ENCODE measurements at regions not wholly inside any gene's neighbourhood (a gene's known extent, or its start where the extent isn't known, plus 50 kb on each side); places are given as distances from the start of the nearest gene placed in this dataset.
"Not testable (repeated sequence)": the region's sequence is repeated elsewhere in the genome, so short reads cannot be mapped to it uniquely, and the experiment has no call there.

DNA sequence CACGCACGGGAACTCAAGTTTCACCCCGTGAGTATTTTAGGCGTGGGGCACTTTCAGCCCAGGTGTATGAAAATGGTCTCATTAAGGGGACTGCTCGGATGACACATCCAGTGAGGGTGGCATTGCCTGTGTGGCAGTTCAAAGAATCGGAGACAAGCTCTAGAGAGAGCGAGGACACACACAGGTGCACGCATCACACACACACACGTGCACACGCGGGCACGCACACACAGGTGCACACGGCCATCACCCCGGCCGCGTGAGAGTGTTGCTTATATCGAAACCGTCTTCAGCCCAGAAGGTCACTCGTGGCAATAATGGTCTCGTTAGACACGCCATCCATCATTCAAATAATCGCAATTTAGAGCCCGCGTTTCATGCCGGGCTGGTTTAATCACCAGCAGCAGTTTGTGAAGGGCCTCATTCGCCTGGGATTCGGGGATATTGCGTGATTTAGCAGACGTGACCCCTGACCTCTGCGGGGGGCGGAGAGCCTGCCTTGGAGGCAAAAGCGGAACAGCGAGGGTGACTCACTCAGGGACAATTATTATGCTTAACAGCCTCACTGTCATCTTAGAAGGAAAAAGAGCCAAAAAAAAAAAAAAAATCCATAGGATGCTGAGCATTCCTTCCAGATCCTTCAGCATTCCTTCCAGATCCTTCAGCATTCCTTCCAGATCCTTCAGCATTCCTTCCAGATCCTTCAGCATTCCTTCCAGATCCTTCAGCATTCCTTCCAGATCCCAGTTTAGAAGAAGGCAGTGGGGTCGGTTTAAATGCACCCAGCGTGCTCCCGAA lies 89.4 kb upstream of the PPP2R3B start:
- no peaks in the 10 kb centered on the region for H3K36me3 Mint-ChIP-seq

DNA sequence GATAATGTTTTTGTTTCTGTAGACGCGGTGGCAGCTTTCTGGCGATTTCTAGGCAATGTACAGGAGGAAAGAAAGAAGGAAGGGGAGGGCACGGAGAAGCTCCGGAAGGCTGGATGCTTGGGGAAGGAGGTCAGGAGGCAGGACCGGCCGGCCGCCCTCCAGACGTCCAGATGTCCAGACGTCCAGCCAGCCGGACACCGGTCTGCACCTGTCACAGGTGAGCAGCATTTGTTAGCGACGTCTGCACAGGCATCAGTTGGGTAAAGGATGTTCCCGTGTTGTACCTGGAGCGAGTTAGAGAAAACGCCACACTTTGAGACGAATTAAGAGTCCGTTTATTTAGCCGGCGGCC lies 90.0 kb upstream of the PPP2R3B start:
- no peak for DNase-seq
- Mint-ChIP-seq H3K27ac (no peak overlapping the region), H3K36me3 (no peaks in the 10 kb centered on the region), H3K9me3 (peaks cover 17% of the 10 kb centered on the region), H3K4me1 (no peaks in the 10 kb centered on the region), H3K27me3 (no peaks in the 10 kb centered on the region), H3K4me3 (no peak overlapping the region)
- CTCF ChIA-PET = no interaction called here

More for the DNA sequence above, 89.4 kb upstream of the PPP2R3B start:
- no peak overlapping the region for H3K27ac Mint-ChIP-seq
- DNase-seq = no peak
- H3K4me1 Mint-ChIP-seq = no peaks in the 10 kb centered on the region
- no peak overlapping the region for H3K4me3 Mint-ChIP-seq
- H3K27me3 Mint-ChIP-seq = no peaks in the 10 kb centered on the region
- H3K9me3 Mint-ChIP-seq = peaks cover 16% of the 10 kb centered on the region
- CTCF ChIA-PET = no interaction called here

DNA sequence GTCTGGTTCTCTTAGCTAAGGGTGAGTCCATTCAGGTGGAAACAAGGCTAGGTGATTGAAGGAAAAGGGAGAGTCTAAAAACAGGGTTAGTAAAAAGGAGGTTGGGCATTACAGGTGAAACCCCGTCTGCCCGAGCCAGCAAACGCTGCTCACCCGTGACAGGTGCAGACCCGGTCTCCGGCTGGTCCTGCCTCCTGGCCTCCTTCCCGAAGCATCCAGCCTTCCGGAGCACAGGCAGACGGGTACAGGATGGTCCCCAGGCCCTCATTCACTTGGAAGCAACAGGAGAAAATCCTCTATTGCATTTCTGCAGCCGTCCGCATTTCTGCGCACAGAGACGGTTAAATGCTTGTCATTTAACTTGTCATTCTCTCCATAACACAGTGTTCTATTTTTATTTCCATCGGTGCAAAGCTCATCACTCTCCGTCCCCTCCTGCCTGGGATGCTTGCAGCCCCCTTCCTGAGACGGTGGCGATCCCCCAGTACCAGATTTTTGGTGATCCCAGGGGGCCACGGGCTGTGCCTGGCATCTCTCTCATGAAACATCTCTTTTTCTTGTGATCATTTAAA lies 90.8 kb upstream of the PPP2R3B start:
- no peak overlapping the region for H3K27ac Mint-ChIP-seq
- CTCF ChIA-PET = no interaction called here
- H3K4me1 Mint-ChIP-seq = no peaks in the 10 kb centered on the region
- H3K36me3 Mint-ChIP-seq = no peaks in the 10 kb centered on the region
- H3K9me3 Mint-ChIP-seq = peaks cover 17% of the 10 kb centered on the region
- no peak overlapping the region for H3K4me3 Mint-ChIP-seq
- DNase-seq = no peak
- no peaks in the 10 kb centered on the region for H3K27me3 Mint-ChIP-seq

DNA sequence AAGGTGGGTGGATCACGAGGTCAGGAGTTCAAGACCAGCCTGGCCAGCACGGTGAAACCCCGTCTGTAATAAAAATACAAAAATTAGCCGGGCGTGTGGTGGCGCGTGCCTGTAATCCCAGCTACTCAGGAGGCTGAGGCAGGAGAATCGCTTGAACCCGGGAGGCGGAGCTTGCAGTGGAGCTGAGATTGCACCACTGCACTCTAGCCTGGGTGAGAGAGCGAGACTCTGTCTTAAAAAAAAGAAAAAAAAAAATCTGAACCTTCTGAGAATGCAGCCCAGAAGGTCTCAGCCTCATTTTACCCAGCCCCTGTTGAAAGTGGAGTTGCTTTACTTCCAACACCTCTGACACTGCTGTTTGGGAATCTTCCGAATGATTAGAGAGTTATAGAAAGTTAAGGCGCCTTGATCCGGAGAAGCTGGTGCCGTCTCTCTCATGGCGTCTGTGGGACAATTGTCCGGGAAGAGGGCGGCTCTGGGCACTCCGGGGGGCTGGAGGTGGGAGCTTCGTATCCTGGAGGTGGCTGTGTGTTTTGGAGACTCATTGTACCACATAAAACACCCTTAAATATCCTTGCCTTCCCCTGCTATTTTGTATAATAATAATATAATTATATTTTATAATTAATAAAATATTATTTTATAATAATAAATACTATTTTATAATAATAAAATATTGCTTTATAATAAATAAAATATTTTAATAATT lies 92.7 kb upstream of the PPP2R3B start:
- no peaks in the 10 kb centered on the region for H3K27me3 Mint-ChIP-seq
- H3K36me3 Mint-ChIP-seq = no peaks in the 10 kb centered on the region
- H3K4me3 Mint-ChIP-seq = no peak overlapping the region
- CTCF ChIA-PET = no interaction called here
- peak; percentile 35 for DNase-seq
- H3K4me1 Mint-ChIP-seq = no peaks in the 10 kb centered on the region
- H3K27ac Mint-ChIP-seq = no peak overlapping the region
- H3K9me3 Mint-ChIP-seq = peaks cover 27% of the 10 kb centered on the region

DNA sequence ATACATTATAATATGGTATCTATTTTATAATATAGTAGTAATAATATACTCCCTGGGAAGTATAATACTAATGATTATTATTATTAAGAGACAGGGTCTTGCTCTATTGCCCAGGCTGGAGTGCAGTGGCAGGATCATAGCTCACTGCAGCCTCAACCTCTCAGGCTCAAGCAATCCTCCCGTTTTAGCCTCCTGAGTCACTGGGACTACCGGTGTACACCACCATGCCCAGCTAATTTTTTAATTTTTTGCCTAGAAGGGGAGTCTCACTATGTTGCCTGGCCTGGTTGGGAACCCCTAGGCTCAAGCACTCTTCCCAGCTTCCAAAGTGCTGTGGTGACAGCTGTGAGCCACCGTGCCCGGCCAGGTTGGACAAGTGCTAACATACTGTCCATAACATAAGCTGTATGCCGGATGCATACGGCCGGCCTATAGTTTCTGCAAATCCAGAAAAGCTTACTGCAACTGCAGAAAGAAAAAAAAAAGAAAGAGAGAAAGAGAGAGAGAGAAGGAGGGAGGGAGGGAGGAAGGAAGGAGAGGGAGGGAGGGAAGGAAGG lies 94.2 kb upstream of the PPP2R3B start:
- H3K9me3 Mint-ChIP-seq = peaks cover 28% of the 10 kb centered on the region

DNA sequence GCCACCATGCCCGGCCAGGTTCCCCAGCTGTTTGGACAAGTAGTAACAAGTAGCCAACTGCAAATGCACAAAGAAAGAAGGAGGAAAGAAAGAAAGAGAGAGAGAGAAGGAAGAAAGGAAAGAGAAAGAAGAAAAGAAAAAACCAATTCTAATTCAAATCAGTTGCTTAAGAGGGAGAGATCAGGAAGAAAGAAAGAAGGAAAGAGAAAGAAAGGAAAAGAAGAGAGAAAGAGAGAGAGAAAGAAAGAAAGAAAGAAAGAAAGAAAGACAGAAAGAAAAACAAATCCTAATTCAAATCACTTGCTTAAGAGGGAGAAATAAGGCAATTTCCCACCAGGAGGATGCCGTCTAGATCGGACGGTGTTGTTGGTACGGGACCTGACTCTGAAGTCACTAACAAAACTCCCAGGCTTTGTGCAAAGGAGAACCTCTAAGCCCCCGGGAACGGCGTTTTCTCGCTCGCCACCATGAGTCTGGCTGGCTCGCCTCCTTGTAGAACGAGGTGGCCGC lies 95.5 kb upstream of the PPP2R3B start:
- Mint-ChIP-seq H3K36me3 (no peaks in the 10 kb centered on the region), H3K27me3 (no peaks in the 10 kb centered on the region), H3K27ac (no peak overlapping the region), H3K4me3 (no peak overlapping the region), H3K9me3 (peaks cover 27% of the 10 kb centered on the region), H3K4me1 (no peaks in the 10 kb centered on the region)
- CTCF ChIA-PET = no interaction called here
- DNase-seq = no peak

More for the DNA sequence above, 94.2 kb upstream of the PPP2R3B start:
- H3K27ac Mint-ChIP-seq = no peak overlapping the region
- no peak for DNase-seq
- CTCF ChIA-PET = no interaction called here
- no peaks in the 10 kb centered on the region for H3K27me3 Mint-ChIP-seq
- no peaks in the 10 kb centered on the region for H3K4me1 Mint-ChIP-seq
- no peak overlapping the region for H3K4me3 Mint-ChIP-seq
- H3K36me3 Mint-ChIP-seq = no peaks in the 10 kb centered on the region

DNA sequence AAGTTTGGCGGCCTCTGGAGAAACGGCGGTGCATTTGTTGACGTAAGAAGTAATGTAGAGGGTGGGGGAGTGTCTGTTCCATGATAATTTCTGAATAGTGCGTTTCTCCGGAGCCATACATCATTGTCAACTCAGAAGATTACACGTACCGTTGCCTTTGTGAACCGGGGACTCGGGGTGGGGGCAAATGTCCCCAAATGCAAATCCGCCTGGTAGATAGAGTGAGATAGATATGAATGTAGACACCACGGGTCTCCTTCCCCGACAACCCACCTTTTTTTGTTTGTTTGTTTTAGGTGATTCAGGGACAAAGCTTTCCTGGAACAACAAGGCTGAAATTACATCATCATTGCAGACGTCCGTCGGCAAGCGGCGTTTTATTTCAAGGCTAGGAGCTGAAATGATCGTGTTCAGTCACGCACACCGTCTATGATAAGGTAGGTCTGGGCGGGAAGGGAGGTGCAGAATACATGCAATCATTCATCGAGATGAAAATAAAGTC lies 96.0 kb upstream of the PPP2R3B start:
- no peak overlapping the region for H3K4me3 Mint-ChIP-seq
- no peaks in the 10 kb centered on the region for H3K4me1 Mint-ChIP-seq
- no peak overlapping the region for H3K27ac Mint-ChIP-seq
- no peak for DNase-seq
- peaks cover 26% of the 10 kb centered on the region for H3K9me3 Mint-ChIP-seq
- CTCF ChIA-PET = no interaction called here
- H3K36me3 Mint-ChIP-seq = no peaks in the 10 kb centered on the region
- no peaks in the 10 kb centered on the region for H3K27me3 Mint-ChIP-seq

DNA sequence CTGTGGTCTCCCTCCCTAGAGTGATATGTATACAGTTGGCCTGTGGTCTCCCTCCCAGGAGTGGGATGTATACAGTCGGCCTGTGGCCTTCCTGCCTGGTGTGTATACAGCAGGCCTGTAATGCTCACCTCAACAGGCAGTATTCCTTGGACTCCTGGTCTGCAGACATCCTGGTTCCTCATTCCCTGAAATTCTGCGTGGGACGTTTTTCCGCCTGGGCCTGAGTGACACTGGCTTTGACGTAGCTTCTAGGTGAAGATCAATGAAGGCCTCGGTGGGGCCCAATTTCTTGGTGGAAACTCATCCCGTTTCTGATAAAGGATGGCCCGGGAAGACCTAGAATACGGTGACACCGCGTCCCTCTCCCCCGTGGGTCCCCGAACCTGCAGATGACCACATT lies 98.7 kb upstream of the PPP2R3B start:
- no peaks in the 10 kb centered on the region for H3K36me3 Mint-ChIP-seq
- H3K4me3 Mint-ChIP-seq = no peak overlapping the region
- H3K9me3 Mint-ChIP-seq = peaks cover 27% of the 10 kb centered on the region
- no peaks in the 10 kb centered on the region for H3K27me3 Mint-ChIP-seq
- H3K4me1 Mint-ChIP-seq = no peaks in the 10 kb centered on the region
- no peak overlapping the region for H3K27ac Mint-ChIP-seq
- DNase-seq = no peak
- CTCF ChIA-PET = no interaction called here

DNA sequence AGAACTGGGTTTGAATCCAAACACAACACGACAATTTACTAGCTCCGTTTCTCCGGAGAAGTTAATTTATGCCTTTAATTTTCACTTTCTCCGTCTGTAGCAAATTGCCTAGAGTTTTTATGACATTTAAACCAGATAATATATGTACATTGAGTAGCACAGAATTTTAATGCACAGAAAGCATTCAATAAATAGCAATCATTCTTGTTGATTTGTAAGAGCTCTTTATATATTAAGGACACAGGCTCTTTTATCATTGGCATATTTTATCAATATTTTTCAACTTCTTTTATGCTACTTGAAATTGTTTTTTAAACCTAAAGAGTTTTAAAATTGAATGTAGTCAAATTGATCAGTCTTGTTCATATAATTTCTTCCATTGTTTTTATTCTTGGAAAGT lies 99.6 kb upstream of the PPP2R3B start:
- Mint-ChIP-seq H3K27ac (no peak overlapping the region), H3K27me3 (no peaks in the 10 kb centered on the region), H3K4me1 (no peaks in the 10 kb centered on the region), H3K36me3 (no peaks in the 10 kb centered on the region), H3K4me3 (no peak overlapping the region), H3K9me3 (peaks cover 25% of the 10 kb centered on the region)
- CTCF ChIA-PET = no interaction called here
- no peak for DNase-seq

DNA sequence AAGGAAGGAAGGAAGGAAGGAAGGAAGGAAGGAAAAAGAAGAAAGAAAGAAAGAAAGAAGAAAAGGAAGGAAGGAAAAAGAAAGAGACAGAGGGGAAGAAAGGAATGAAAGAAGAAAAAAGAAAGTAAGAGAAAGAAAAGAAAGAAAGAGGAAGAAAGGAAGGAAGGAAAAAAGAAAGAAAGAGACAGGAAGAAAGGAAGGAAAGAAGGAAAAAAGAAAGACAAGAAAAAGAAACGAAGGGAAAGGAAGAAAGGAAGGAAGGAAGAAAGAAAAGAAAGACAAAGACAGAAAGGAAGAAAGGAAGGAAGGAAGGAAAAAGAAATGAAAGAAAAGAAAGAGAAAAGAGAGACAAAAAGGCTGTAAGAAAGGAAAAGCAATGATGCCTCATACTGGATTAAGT lies 101.1 kb upstream of the PPP2R3B start:
- peaks cover 25% of the 10 kb centered on the region for H3K9me3 Mint-ChIP-seq
- CTCF ChIA-PET = no interaction called here
- no peak overlapping the region for H3K27ac Mint-ChIP-seq
- no peaks in the 10 kb centered on the region for H3K36me3 Mint-ChIP-seq
- no peak overlapping the region for H3K4me3 Mint-ChIP-seq
- no peaks in the 10 kb centered on the region for H3K4me1 Mint-ChIP-seq
- DNase-seq = no peak
- no peaks in the 10 kb centered on the region for H3K27me3 Mint-ChIP-seq

DNA sequence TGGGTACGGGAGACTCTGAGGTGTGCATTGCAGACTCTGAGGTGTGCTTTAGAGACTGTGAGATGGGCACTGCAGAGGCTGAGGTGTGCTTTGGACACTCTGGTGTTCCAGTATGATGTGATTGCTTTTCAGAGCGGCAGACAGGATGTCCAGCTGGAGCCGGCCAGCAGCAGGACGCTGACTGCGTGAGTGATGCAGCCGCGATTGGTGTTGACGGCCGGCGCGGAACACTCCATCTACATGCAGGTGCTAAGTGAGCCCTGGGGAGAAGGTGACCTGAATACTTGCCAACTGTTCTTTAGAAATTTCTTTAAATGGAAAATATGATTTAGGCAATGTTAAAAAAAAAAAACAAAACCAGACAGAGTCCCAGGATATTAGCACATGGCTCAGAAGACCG lies 103.1 kb upstream of the PPP2R3B start:
- DNase-seq = no peak
- Mint-ChIP-seq H3K27me3 (no peaks in the 10 kb centered on the region), H3K27ac (no peak overlapping the region), H3K9me3 (peaks cover 25% of the 10 kb centered on the region), H3K36me3 (no peaks in the 10 kb centered on the region), H3K4me3 (no peak overlapping the region), H3K4me1 (no peaks in the 10 kb centered on the region)
- CTCF ChIA-PET = no interaction called here

DNA sequence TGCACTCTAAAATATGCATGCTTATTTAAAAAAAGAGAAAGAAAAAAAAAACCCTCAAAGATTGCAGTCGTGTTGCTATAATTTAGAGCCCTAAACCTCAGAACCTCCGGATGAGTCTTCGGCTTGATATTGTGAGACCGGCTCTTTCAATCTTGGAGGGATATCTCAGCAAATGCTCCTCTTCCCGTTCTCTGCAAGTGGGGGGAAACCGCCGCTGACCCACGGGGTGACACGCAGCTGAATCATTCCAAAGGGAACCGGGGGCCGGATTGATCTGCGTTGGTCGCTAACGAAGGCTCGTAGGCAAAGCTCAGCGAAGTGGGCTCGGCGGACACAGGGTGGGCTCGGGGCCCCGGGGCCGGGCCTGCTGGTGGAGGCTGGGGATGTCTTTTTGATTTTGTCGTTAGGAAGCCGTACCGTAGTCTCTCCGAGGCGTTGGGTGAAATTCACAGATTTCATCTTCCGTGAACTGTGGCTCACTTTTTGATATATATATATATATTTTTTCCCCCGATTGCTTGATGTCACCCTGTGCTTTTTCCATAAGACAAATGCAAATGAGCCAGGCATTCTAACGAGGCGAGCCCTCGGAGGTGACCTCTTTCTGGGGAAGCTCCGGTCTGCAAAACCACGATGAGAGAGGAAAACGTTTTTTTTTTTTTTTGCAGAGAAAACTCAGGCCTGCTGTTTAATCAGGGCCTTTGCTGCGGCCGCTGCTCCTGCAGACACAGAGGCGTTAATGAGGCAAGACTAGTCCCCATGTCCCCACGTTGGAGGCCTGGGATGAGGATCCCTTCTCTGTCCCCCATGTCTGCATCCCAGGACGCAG lies 110.7 kb upstream of the PPP2R3B start:
- peaks cover 18% of the 10 kb centered on the region for H3K9me3 Mint-ChIP-seq
- no peak overlapping the region for H3K4me3 Mint-ChIP-seq
- H3K4me1 Mint-ChIP-seq = no peaks in the 10 kb centered on the region
- H3K27ac Mint-ChIP-seq = no peak overlapping the region
- no peak for DNase-seq
- H3K36me3 Mint-ChIP-seq = no peaks in the 10 kb centered on the region
- CTCF ChIA-PET = no interaction called here
- H3K27me3 Mint-ChIP-seq = peaks cover 11% of the 10 kb centered on the region

DNA sequence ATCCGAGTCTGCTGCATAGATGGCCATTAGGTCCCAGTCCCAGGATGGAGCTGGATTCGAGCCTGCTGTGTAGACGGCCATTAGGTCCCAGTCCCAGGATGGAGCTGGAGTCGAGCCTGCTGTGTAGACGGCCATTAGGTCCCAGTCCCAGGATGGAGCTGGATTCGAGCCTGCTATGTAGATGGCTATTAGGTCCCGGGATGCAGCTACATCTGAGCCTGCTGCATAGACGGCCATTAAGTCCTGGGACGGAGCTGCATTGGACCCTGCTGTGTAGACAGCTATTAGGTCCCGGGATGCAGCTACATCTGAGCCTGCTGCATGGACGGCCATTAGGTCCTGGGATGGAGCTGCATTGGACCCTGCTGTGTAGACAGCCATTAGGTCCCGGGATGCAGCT lies 112.2 kb upstream of the PPP2R3B start:
- H3K36me3 Mint-ChIP-seq, H3K4me1 Mint-ChIP-seq, DNase-seq, H3K4me3 Mint-ChIP-seq, CTCF ChIA-PET, H3K27ac Mint-ChIP-seq: not testable (repeated sequence)
- peaks cover 11% of the 10 kb centered on the region for H3K27me3 Mint-ChIP-seq
- H3K9me3 Mint-ChIP-seq = peaks cover 17% of the 10 kb centered on the region

DNA sequence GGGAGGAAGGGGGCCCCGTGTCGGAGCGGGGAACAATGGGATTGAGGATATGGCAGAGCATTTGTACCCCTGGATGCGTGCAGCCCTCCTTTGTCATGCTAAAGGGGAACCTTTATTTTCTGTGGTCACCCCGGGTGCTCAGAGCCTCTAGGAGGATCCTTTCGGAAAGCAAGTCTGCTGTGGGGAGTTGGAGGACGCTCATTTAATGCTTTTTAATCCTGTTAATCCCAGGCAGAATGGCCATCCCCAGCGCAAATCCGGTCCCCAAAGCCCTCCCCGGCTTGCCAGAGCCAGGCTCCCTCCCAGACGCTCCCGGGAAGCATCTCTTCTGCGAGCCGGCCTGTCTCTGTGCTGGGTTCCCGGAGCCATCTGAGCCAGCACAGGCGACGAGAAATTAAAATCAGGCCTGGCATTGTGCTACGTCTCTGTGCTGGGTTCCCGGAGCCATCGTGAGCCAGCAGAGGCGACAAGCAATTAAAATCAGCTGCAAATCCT lies 113.2 kb upstream of the PPP2R3B start:
- Mint-ChIP-seq H3K9me3 (peaks cover 13% of the 10 kb centered on the region), H3K36me3 (no peaks in the 10 kb centered on the region), H3K27ac (no peak overlapping the region), H3K4me1 (no peaks in the 10 kb centered on the region), H3K4me3 (no peak overlapping the region), H3K27me3 (peaks cover 11% of the 10 kb centered on the region)
- DNase-seq = no peak
- CTCF ChIA-PET = no interaction called here
